KMS-11 (cell line): ENCODE measurements at regions not wholly inside any gene's neighbourhood (a gene's known extent, or its start where the extent isn't known, plus 50 kb on each side); places are given as distances from the start of the nearest gene placed in this dataset.
"Not testable (repeated sequence)": the region's sequence is repeated elsewhere in the genome, so short reads cannot be mapped to it uniquely, and the experiment has no call there.

ENCODE experiments used
- H2AFZ ChIP-seq: fragments of 200-600 bp; sonication (generic); 2 replicates; pipeline ENCODE4 v1.6.1; 2016; ENCODE audit warnings: antibody characterized with exemption, mixed run types, low read depth
- H3K27ac ChIP-seq: fragments of 200-600 bp; sonication (generic); 2 replicates; pipeline ENCODE4 v1.6.1; 2016; ENCODE audit warnings: mild to moderate bottlenecking, mixed run types
- H3K27me3 ChIP-seq: fragments of 200-600 bp; sonication (generic); 2 replicates; pipeline ENCODE4 v1.6.1; 2017; ENCODE audit warnings: mild to moderate bottlenecking, low read depth, mixed run types, moderate library complexity; ENCODE audit not compliant: insufficient read depth
- H3K36me3 ChIP-seq: fragments of 200-600 bp; sonication (generic); 2 replicates; pipeline ENCODE4 v1.6.1; 2017; ENCODE audit warnings: mild to moderate bottlenecking, mixed run types; ENCODE audit not compliant: insufficient read depth
- H3K4me1 ChIP-seq: fragments of 200-600 bp; sonication (generic); 2 replicates; pipeline ENCODE4 v1.6.1; 2016; ENCODE audit warnings: mild to moderate bottlenecking, low read depth, mixed run types; ENCODE audit not compliant: poor library complexity, severe bottlenecking
- H3K4me2 ChIP-seq: fragments of 200-600 bp; sonication (generic); 2 replicates; pipeline ENCODE4 v1.7.0; 2016; ENCODE audit warnings: mild to moderate bottlenecking, mixed run types
- H3K4me3 ChIP-seq: fragments of 200-600 bp; sonication (generic); IDR thresholded peaks from 2 replicates; pipeline ENCODE4 v1.6.1; 2017; ENCODE audit warnings: low read depth, low read length, mixed read lengths; ENCODE audit not compliant: insufficient read depth
- H3K79me2 ChIP-seq: fragments of 200-600 bp; sonication (generic); 2 replicates; pipeline ENCODE4 v1.6.1; 2016; ENCODE audit warnings: low read depth, mixed run types; ENCODE audit not compliant: insufficient read depth
- H3K9ac ChIP-seq: fragments of 200-600 bp; sonication (generic); 2 replicates; pipeline ENCODE4 v1.6.1; 2016; ENCODE audit warnings: mild to moderate bottlenecking, mixed run types
- H4K20me1 ChIP-seq: fragments of 200-600 bp; sonication (generic); 2 replicates; pipeline ENCODE4 v1.6.1; 2016; ENCODE audit warnings: mild to moderate bottlenecking, mixed run types; ENCODE audit not compliant: insufficient read depth
- TF ChIP-seq, protein P1 (sequence below): fragments of 200-600 bp; sonication (generic); conservative IDR thresholded peaks from 2 replicates; pipeline ENCODE4 v1.6.1; 2017; ENCODE audit warnings: low read depth, mild to moderate bottlenecking, antibody characterized with exemption, low read length, moderate library complexity, mixed read lengths

DNA sequence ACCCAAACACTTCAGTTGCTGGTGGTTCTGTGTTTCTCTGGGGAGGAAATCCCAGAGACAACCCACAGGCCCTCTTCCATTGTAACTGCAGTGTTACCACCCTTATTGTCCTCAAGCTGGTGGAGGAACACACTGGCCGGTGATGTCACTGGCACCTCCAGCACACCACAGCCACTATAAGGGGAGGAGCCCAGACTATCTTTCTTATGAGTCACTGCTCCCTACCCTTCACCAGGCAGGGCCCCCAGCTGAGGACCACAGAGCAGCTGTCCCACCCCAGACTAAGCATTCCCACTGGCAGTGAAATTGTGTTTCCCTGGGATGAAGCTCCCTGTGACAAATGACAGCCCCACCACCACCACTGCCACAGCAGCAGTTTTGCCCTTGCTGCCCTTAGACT lies 171.8 kb upstream of the FGF16 start:
- H3K4me1 ChIP-seq = no peaks in the 10 kb centered on the region
- no peaks in the 10 kb centered on the region for H3K36me3 ChIP-seq
- H3K9ac ChIP-seq = no peak overlapping the region
- H3K27ac ChIP-seq = no peak overlapping the region
- no peak overlapping the region for H3K4me2 ChIP-seq
- no peaks in the 10 kb centered on the region for H3K79me2 ChIP-seq
- no peak overlapping the region for H2AFZ ChIP-seq
- no peak overlapping the region for H3K4me3 ChIP-seq
- TF ChIP-seq, protein P1, sequence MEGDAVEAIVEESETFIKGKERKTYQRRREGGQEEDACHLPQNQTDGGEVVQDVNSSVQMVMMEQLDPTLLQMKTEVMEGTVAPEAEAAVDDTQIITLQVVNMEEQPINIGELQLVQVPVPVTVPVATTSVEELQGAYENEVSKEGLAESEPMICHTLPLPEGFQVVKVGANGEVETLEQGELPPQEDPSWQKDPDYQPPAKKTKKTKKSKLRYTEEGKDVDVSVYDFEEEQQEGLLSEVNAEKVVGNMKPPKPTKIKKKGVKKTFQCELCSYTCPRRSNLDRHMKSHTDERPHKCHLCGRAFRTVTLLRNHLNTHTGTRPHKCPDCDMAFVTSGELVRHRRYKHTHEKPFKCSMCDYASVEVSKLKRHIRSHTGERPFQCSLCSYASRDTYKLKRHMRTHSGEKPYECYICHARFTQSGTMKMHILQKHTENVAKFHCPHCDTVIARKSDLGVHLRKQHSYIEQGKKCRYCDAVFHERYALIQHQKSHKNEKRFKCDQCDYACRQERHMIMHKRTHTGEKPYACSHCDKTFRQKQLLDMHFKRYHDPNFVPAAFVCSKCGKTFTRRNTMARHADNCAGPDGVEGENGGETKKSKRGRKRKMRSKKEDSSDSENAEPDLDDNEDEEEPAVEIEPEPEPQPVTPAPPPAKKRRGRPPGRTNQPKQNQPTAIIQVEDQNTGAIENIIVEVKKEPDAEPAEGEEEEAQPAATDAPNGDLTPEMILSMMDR = no peak
- no peaks in the 10 kb centered on the region for H3K27me3 ChIP-seq
- H4K20me1 ChIP-seq = no peaks in the 10 kb centered on the region

DNA sequence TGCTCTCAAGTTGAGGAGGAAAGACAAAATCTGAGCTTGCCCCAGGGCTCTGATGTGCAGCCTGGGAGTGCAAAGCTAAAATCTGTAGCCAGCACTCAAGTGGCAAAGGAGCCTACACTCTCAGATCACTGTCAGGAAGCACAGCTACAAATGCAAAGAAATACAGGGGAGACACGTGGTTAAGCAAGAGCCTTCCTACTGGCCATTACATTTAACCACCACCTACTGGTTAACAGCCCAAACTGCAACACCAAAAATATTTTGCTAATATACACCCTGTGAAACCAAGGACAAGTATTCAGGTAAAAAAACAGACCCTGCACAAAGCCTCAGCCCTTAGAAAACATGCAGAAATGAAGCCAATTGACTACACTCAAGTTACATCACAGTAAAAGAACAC lies 170.4 kb upstream of the FGF16 start:
- H3K36me3 ChIP-seq = no peaks in the 10 kb centered on the region
- no peak overlapping the region for H3K4me3 ChIP-seq
- H3K27me3 ChIP-seq = no peaks in the 10 kb centered on the region
- H3K9ac ChIP-seq = no peak overlapping the region
- H3K4me1 ChIP-seq = no peaks in the 10 kb centered on the region
- H3K79me2 ChIP-seq = no peaks in the 10 kb centered on the region
- no peaks in the 10 kb centered on the region for H4K20me1 ChIP-seq
- H3K4me2 ChIP-seq = no peak overlapping the region
- TF ChIP-seq, protein P1 = no peak; the same call in 1 of the 2 replicates
- no peak overlapping the region for H3K27ac ChIP-seq
- H2AFZ ChIP-seq = peak overlapping the region; percentile 18; the same call in 1 of the 2 replicates

DNA sequence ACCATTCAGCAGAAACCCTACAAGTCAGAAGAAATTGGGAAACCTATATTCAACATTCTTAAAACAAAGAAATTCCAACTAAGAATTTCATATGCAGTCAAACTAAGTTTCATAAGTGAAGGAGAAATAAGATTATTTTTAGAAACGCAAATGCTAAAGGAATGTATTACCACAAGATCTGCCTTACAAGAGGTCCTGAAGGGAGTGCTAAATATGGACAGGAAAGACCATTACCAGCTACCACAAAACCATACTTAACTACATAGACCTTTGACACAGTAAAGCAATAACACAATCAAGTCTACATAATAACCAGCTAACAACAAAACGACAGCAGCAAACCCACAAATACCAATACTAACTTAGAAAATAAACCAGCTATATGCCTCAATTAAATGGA lies 169.3 kb upstream of the FGF16 start:
- Histone ChIP-seq H3K4me1 (no peaks in the 10 kb centered on the region), H4K20me1 (no peaks in the 10 kb centered on the region), H2AFZ (no peak overlapping the region), H3K27ac (no peak overlapping the region), H3K4me2 (no peak overlapping the region), H3K9ac (no peak overlapping the region), H3K27me3 (no peaks in the 10 kb centered on the region), H3K4me3 (no peak overlapping the region), H3K79me2 (no peaks in the 10 kb centered on the region), H3K36me3 (no peaks in the 10 kb centered on the region)
- TF ChIP-seq, protein P1 = no peak

DNA sequence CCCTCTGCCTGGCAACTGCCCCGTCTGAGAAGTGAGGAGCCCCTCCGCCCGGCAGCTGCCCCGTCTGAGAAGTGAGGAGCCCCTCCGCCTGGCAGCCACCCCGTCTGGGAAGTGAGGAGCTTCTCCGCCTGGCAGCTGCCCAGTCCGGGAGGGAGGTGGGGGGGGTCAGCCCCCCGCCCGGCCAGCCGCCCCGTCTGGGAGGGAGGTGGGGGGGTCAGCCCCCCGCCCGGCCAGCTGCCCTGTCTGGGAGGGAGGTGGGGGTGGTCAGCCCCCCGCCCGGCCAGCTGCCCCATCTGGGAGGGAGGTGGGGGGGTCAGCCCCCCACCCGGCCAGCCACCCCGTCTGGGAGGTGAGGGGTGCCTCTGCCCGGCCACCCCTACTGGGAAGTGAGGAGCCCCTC lies 167.8 kb upstream of the FGF16 start:
- not testable (repeated sequence) for H3K4me3 ChIP-seq, H3K9ac ChIP-seq, H3K36me3 ChIP-seq, H3K79me2 ChIP-seq, H3K4me2 ChIP-seq, H3K4me1 ChIP-seq, H2AFZ ChIP-seq, H3K27me3 ChIP-seq, H4K20me1 ChIP-seq, H3K27ac ChIP-seq

DNA sequence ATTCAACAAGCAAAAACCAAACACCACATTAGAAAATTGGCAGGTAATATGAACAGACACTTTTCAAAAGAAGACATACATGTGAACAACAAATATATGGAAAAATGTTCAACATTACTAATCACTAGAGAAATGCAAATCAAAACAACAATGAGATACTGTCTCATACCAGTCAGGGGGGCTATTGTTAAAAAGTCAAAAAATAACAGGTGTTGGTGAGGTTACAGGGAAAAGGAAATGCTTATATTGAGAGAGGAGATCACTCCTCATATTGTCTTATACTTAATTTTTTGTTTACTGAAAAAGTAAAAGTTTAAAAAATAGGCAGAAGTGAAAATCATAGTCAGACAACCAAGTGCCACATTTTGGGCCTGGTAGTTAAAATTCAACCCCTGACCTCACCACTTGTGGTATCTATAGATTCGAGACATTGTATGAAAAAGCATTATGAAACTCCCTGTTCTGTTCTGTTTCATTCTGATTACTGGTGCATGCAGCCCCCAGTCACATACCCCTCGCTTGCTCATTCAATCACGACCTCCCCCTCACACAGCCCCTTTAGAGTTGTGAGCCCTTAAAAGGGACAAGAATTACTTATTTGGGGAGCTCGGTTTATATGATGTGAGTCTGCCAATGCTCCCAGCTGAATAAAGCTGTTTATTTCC lies 153.7 kb upstream of the FGF16 start:
- no peaks in the 10 kb centered on the region for H3K27me3 ChIP-seq
- H3K4me1 ChIP-seq = no peaks in the 10 kb centered on the region
- H3K9ac ChIP-seq = no peak overlapping the region
- no peak overlapping the region for H3K27ac ChIP-seq
- no peak overlapping the region for H2AFZ ChIP-seq
- no peak overlapping the region for H3K4me2 ChIP-seq
- H3K4me3 ChIP-seq = no peak overlapping the region
- TF ChIP-seq, protein P1 = no peak
- H4K20me1 ChIP-seq = no peaks in the 10 kb centered on the region
- no peaks in the 10 kb centered on the region for H3K79me2 ChIP-seq
- H3K36me3 ChIP-seq = no peaks in the 10 kb centered on the region
